Stimulated activated memory B cell treated with anti-CD40 and anti-IgM and Interleukin-4, amounts not matched to agents 10 μg/mL and 1 μg/mL and 100 μg/mL, for 72 hours (primary cell): ENCODE measurements at regions not wholly inside any gene's neighbourhood (a gene's known extent, or its start where the extent isn't known, plus 50 kb on each side); places are given as distances from the start of the nearest gene placed in this dataset.
"Not testable (repeated sequence)": the region's sequence is repeated elsewhere in the genome, so short reads cannot be mapped to it uniquely, and the experiment has no call there.

Experiments used
- ATAC-seq: fragments of 150-1000 bp; cut with Tn5 transposase; 2 replicates; pipeline ENCODE4 v1.10.0; 2021
- H3K27ac Mint-ChIP-seq: one replicate; pipeline ENCODE4 v1.8.0; 2022; ENCODE audit warnings: mild to moderate bottlenecking, mixed read lengths
- H3K27me3 Mint-ChIP-seq: one replicate; pipeline ENCODE4 v1.8.0; 2022; ENCODE audit warnings: mixed read lengths
- H3K36me3 Mint-ChIP-seq: one replicate; pipeline ENCODE4 v1.8.0; 2022; ENCODE audit warnings: mixed read lengths
- H3K4me1 Mint-ChIP-seq: one replicate; pipeline ENCODE4 v1.8.0; 2022; ENCODE audit warnings: mixed read lengths
- H3K4me3 Mint-ChIP-seq: one replicate; pipeline ENCODE4 v1.8.0; 2022; ENCODE audit warnings: mild to moderate bottlenecking, moderate library complexity, mixed read lengths
- H3K9me3 Mint-ChIP-seq: one replicate; pipeline ENCODE4 v1.8.0; 2022; ENCODE audit warnings: mixed read lengths

DNA sequence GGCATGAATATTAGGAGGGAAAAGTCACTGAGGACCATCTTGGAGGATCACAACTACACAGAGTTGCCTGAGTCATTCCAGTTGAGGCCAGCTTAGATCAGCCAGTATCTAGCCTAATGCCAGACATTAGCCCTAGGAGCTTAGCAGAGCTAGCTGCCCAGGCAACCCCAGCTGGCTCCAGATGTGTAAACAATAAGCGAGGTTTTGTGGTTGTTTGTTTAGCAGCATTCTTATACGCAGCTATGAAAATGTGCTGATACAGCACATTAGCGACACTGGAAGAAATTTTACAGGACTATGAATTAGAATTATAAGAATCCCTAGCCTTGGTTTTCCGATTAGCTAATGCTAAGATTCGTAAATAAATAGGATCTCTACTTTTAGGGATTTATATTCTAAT is 59.3 kb downstream of the BTBD3 start:
- Mint-ChIP-seq H3K36me3 (no peaks in the 10 kb centered on the region), H3K27me3 (no peaks in the 10 kb centered on the region), H3K27ac (no peak overlapping the region), H3K4me1 (no peaks in the 10 kb centered on the region), H3K4me3 (no peak overlapping the region), H3K9me3 (peaks cover 6% of the 10 kb centered on the region)
- ATAC-seq: no peak

DNA sequence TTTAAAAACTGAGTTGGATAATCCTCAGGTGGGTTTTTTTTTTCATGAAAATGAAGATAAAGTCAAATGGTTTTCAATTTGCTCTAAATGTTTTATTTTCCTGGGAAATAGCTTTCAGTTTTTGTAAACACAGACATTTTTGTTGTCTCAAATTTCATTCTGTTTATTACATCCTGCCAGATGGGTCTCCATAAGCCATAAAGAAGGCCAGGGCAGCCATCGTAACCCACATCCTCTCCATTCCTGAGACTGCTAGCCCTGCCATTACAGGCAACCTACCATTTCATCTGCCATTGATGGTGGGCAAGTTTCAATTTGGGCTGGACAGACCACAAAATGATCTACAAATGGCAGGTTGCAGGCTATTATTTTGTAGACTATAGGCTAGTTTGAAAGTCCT is 60.8 kb downstream of the BTBD3 start:
- Mint-ChIP-seq H3K4me3 (no peak overlapping the region), H3K27ac (no peak overlapping the region), H3K4me1 (no peaks in the 10 kb centered on the region), H3K27me3 (no peaks in the 10 kb centered on the region), H3K36me3 (no peaks in the 10 kb centered on the region), H3K9me3 (peaks cover 3% of the 10 kb centered on the region)
- no peak for ATAC-seq

DNA sequence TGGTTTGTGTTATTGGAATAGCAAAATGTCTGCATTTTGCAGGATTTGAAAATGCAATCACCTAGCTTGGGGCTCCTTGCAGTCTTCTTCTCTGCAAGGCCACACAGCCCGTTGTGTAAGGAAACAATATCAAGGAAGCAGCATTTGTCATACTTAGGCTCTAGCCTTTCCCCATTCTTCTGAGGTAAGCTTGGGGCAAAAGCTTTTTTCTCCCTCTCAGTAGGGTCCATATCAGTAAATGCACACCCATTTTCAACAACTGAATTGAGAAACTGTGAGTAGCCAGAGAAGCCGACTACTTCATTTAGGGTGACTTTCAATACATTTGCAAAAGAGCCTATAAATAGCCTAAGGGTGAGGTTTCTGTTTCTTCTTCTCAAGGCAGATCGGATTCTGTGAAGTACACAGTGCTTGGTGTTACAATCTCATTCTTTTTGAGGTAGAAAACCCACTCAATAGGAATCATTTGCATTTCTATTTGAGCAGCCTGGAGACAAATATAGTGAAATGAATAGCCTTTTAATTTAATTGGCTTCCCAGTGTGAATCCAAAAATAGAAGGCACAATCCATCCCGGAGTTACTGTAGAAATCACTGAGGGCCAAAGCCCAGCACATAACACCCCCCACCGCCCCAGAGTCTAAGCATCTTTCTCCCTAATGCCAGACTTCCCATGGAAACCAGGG is 61.8 kb downstream of the BTBD3 start:
- no peaks in the 10 kb centered on the region for H3K36me3 Mint-ChIP-seq
- H3K9me3 Mint-ChIP-seq: no peaks in the 10 kb centered on the region
- H3K27me3 Mint-ChIP-seq: no peaks in the 10 kb centered on the region
- H3K4me3 Mint-ChIP-seq: no peak overlapping the region
- H3K27ac Mint-ChIP-seq: no peak overlapping the region
- H3K4me1 Mint-ChIP-seq: no peaks in the 10 kb centered on the region
- ATAC-seq: no peak

DNA sequence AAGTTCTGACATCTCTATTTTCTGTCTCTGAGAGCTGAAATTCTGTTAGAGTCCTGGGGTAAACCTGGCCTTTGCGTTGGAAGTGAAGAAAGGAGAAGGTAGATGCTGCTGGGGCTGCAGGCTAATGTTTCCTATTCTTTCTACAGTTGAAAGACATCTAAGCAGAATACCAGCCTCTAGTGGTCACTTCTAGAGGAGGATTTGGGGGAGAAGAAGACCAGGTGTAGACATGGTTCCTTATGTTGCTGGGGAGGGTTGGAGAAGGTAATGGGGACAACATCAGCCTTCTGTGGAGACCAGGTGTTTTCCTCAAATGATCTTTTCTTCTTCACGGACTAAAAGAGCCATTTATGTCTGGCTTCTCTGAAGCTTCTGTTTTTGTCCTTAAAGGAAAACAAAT is 62.6 kb downstream of the BTBD3 start:
- no peaks in the 10 kb centered on the region for H3K36me3 Mint-ChIP-seq
- no peak overlapping the region for H3K27ac Mint-ChIP-seq
- no peak overlapping the region for H3K4me3 Mint-ChIP-seq
- no peaks in the 10 kb centered on the region for H3K27me3 Mint-ChIP-seq
- H3K4me1 Mint-ChIP-seq: no peaks in the 10 kb centered on the region
- H3K9me3 Mint-ChIP-seq: no peaks in the 10 kb centered on the region
- ATAC-seq: no peak

DNA sequence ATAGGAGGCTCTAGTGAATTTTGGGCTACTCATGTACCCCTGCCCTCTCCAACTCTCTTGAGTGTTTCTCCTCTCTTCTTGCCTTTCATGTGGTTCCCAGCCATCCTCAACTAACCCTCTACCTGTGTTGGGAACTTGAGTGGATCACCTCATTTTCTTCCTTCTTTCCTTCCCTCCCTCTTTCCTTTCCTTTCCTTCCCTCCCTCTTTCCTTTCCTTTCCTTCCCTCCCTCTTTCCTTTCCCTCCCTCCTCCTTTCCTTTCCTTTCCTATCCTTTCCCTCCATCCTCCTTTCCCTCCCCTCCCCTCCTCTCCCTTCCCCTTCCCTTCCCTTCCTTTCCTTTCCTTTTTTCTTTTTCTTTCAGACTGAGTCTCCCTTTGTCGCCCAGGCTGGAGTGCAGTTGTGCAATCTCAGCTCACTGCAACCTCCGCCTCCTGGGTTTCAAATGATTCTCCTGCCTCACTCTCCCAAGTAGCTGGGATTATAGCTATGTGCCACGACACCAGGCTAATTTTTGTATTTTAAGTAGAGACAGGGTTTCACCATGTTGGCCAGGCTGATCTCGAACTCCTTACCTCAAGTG is 63.8 kb downstream of the BTBD3 start:
- no peak for ATAC-seq
- H3K4me1 Mint-ChIP-seq: no peaks in the 10 kb centered on the region
- H3K4me3 Mint-ChIP-seq: no peak overlapping the region
- no peaks in the 10 kb centered on the region for H3K27me3 Mint-ChIP-seq
- no peaks in the 10 kb centered on the region for H3K9me3 Mint-ChIP-seq
- H3K27ac Mint-ChIP-seq: no peak overlapping the region
- no peaks in the 10 kb centered on the region for H3K36me3 Mint-ChIP-seq

DNA sequence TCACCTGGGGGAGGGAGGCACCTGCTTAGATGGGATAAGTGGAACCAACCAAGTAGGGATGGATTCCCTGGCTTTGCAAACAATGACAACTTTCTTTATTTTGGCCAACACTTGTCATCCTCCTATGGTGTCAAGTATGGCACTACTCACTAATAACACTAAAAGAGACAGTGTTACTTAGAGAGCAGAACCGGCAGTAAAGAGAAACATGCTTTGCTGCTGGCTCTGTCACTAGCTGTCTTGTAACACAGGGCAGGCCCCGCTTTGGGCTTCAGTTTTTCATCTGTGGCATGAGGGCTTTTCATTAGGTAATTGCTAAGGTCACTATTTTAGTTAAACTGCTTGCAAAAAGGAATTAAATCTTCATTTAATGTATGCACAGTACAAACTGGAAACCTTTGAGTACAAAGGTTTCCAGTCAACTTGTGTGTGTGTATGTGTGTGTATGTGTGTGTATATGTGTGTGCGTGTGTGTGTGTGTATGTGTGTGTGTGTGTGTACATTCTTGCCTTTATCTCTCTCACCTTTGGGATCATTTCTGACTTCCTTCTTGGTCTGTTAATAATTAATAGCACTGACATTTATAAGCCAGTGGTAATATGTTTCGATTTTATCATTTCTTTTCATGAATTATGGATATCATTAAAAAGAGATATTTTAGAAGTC is 64.7 kb downstream of the BTBD3 start:
- ATAC-seq: no peak
- Mint-ChIP-seq H3K9me3 (no peaks in the 10 kb centered on the region), H3K4me1 (no peaks in the 10 kb centered on the region), H3K27me3 (no peaks in the 10 kb centered on the region), H3K36me3 (no peaks in the 10 kb centered on the region), H3K4me3 (no peak overlapping the region), H3K27ac (no peak overlapping the region)

DNA sequence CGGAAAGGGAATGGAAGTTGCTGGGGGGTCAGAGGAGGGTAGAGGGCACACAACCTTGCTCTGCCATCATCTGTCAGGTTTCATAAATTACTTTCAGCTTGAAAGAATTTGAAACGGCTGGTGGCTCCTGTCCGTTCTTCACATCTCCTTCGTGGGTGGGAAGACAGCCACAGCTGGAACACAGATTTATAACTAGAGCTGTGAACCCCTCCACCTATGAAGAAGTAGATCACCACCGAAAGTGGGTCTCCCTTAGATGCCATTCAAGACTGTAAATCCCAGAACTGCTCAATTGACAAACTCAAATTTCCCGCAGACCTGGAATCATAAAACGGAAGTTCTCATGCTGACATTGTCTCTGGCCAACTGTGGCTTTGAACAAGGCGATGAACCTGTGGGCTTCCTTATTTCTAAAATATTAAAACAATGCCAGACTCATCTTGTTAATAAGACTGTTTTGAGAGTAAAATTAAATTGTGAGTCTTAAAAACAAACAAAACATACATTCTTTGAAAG is 65.3 kb downstream of the BTBD3 start:
- Mint-ChIP-seq H3K4me3 (no peak overlapping the region), H3K36me3 (no peaks in the 10 kb centered on the region), H3K9me3 (no peaks in the 10 kb centered on the region), H3K27me3 (no peaks in the 10 kb centered on the region), H3K4me1 (no peaks in the 10 kb centered on the region), H3K27ac (no peak overlapping the region)
- no peak for ATAC-seq

DNA sequence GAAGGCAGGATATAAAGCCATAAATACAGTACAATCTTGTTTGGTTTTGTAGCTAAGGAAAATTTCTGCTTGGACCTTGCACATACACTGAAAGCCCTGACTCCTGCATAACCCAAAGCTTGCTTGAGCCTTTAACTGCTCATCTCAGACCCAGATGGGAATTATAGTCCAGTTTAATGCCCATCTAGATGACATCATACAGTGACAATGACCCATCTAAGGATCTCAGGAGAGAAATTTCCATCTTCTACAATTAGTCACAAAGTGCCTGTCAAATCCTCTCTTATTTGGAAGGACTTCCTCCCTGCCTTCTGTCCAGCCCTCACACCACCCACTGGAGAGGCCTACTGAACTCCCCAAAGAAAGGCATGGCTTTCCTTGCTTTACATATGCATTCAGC is 69.3 kb downstream of the BTBD3 start:
- Mint-ChIP-seq H3K27me3 (peaks cover 7% of the 10 kb centered on the region), H3K36me3 (no peaks in the 10 kb centered on the region), H3K27ac (no peak overlapping the region), H3K4me1 (no peaks in the 10 kb centered on the region), H3K4me3 (no peak overlapping the region), H3K9me3 (peaks cover 3% of the 10 kb centered on the region)
- ATAC-seq: no peak

DNA sequence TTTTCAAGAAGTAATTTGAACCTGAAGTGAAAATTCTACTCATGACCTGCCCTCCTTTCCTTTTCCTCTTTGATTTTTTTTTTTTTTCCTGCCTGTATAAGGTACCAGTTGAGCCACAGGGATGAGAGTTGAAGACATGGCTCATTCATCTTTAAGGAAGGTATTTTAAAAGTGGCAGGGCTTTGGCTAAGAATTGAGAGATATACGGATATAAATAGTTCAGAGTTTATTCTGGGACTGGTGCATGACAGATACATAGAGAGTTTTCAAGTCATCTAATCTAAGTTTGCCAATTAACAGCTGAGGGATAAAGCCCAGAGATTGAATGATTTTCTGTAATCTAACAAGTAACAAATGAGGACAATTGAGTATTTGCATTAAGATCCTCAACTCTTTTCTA is 69.8 kb downstream of the BTBD3 start:
- H3K9me3 Mint-ChIP-seq: peaks cover 3% of the 10 kb centered on the region
- H3K36me3 Mint-ChIP-seq: no peaks in the 10 kb centered on the region
- H3K4me3 Mint-ChIP-seq: no peak overlapping the region
- H3K27me3 Mint-ChIP-seq: peaks cover 7% of the 10 kb centered on the region
- no peak overlapping the region for H3K27ac Mint-ChIP-seq
- H3K4me1 Mint-ChIP-seq: no peaks in the 10 kb centered on the region
- ATAC-seq: no peak

DNA sequence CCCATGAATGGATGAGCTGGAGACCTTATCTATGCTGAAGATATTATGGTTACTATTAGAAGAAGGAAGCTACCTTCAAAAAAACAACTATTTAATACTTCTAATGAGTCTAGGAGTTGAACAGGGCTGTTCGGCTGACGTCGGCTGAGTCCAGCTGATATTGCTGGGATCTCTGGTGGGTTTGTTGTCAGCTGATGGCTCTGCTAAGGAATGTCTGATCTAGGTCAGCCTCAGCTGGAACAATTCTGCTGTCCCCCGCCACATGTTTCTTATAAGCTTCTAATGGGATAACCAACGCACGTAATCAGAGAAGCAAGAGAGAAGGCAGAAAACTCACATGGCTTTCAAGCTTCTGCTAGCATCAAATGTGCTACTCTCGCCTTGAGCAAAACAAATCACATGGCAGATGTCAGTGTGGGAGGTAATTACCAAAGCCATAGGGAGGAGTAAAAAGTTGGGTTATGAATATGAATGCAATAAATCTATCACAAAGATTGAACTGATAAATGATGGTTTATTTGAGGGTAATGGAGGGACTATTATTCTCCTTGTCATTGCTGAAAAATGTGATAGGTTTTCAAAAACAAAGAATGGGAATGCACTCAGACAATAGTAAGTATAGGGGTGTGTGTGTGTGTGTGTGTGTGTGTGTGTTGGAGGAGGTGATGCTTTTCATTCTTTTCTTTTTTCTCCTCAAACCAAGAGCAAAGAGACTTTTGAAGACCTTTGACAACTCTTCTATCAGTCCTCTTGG is 71.5 kb downstream of the BTBD3 start:
- Mint-ChIP-seq H3K27ac (no peak overlapping the region), H3K4me1 (no peaks in the 10 kb centered on the region), H3K27me3 (peaks cover 7% of the 10 kb centered on the region), H3K36me3 (no peaks in the 10 kb centered on the region), H3K9me3 (peaks cover 3% of the 10 kb centered on the region), H3K4me3 (no peak overlapping the region)
- ATAC-seq: no peak

DNA sequence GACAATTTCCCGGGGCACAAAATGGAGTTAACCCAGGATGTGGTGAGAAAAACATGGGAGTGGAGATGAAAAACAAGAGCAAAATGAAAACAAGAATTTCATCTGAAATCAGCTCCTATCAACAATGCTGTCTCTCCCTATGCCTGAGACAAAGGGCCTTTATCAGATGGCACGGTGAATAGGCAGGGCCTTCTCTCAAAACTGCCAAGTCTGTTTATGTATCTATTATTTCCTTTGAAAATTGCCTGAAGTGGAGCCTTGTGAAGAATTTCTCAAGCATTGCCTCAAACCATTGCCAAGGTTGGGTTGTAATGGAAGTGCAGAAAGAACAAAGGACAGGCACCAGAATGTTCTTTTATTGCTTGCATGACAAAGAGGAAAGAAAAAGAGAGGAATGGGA is 74.7 kb downstream of the BTBD3 start:
- Mint-ChIP-seq H3K27ac (no peak overlapping the region), H3K27me3 (peaks cover 7% of the 10 kb centered on the region), H3K9me3 (peaks cover 3% of the 10 kb centered on the region), H3K4me1 (no peaks in the 10 kb centered on the region), H3K36me3 (no peaks in the 10 kb centered on the region), H3K4me3 (no peak overlapping the region)
- ATAC-seq: no peak

DNA sequence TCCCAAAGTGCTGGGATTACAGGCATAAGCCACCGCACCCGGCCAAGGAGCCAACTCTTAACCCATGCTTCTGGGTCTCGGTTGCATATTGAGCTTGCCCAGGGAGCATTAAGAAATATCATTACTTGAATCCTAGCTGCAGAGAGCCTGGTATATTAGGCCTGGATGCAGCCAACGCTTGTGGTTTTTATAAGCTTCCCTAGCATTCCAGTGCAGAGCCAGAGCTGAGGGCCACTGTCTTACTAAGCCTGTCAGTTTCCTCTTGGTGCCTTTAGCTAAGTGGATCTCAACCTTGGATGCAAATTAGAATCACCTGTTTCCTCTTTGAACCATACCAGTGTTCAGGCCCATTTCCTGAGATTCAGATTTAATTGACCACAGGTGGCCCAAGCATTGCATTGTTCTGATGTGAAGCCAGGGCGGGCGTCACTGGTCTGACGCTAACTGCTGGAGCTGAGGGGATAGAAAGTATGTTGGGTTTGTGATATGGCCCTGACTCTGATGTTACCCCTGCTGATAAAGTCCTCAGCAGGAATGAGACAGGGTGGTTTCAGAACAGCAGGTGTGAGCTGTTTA is 76.3 kb downstream of the BTBD3 start:
- no peak overlapping the region for H3K4me3 Mint-ChIP-seq
- no peaks in the 10 kb centered on the region for H3K36me3 Mint-ChIP-seq
- ATAC-seq: no peak
- no peaks in the 10 kb centered on the region for H3K4me1 Mint-ChIP-seq
- H3K9me3 Mint-ChIP-seq: peaks cover 3% of the 10 kb centered on the region
- H3K27me3 Mint-ChIP-seq: peaks cover 5% of the 10 kb centered on the region
- no peak overlapping the region for H3K27ac Mint-ChIP-seq

DNA sequence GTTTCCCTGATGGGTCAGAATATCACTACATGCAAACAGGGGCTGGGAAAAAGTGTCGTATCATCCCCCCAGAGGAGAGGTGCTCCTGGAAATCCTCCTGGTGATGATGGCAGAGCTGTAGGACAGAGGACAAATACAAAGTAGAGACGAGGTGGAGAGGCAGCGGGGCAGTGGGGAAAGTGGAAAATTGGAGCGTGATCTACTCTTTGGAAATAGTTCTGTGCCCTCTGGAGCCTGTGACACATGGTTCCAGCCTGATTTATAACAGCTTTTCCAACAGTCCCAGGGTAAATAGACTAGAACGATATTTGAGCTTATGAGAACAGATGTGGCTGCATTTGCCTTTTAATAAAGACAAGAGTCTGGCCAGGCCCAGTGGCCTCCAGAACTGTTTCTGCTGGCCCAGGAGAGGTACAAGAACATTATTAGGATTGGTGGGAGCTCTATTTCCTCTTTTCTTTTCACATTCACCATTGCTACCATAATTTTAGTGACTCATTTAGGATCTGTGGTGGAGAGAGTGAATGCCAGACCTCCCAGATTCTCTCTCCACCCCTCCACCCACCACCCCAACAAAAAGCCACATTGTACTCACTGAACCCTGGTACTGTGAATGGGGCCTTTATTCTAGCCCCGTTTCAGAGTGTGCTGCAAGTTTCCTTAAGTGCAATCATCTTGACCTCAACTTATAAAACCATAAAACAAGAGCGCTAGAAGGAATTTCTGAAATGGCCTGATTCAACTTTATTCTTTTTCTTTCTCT is 78.3 kb downstream of the BTBD3 start:
- Mint-ChIP-seq H3K9me3 (no peaks in the 10 kb centered on the region), H3K27me3 (no peaks in the 10 kb centered on the region), H3K36me3 (no peaks in the 10 kb centered on the region), H3K4me1 (no peaks in the 10 kb centered on the region), H3K27ac (no peak overlapping the region), H3K4me3 (no peak overlapping the region)
- ATAC-seq: no peak

DNA sequence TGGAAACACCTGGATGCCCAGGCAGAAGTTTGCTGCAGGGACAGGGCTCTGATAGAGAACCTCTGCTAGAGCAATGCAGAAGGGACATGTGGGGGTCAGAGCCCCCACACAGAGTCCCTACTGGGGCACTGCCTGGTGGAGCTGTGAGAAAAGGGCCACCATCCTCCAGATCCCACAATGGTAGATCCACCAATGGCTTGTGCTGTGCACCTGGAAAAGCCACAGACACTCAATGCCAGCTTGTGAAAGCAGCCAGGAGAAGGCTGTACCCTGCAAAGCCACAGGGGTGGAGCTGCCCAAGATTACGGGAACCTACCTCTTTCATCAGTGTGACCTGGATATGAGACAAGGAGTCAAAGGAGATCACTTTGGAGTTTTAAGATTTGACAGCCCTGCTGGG is 87.1 kb downstream of the BTBD3 start:
- H3K27ac Mint-ChIP-seq, H3K36me3 Mint-ChIP-seq, H3K4me3 Mint-ChIP-seq, H3K9me3 Mint-ChIP-seq, H3K4me1 Mint-ChIP-seq, ATAC-seq, H3K27me3 Mint-ChIP-seq: not testable (repeated sequence)
